ENCODE measurements at regions not wholly inside any gene's neighbourhood (a gene's known extent, or its start where the extent isn't known, plus 50 kb on each side); places are given as distances from the start of the nearest gene placed in this dataset.

DNA sequence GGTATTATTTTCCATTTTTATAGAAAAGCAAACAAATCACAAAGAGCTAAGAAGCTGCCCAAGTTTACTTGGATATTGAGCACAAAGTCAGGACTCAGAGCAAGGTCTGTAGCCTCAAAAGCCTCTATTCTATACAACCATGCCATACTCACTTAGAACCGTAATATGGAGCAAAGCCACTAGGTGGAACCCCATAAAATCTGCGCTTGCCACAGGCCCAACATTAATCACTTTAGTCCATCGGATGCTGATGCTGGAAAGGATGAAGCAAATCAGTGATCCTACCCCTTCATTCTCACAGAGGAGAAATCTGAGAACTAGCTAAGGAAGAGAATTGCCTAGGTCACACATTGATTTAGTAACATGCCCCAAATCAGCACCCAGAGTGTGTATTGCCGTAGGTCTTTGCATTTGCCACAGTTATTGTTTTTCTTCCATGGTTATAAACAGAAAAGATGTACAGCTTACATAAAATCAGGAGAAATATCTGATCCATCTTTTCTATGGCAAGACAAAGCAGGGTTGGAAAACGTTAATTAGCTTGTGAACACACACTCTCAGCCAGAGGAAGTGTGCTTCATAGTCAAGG is 56.7 kb upstream of the RAB38 start:
- peak; percentile 8 for DNase-seq (ENCODE audit: low spot score)

DNA sequence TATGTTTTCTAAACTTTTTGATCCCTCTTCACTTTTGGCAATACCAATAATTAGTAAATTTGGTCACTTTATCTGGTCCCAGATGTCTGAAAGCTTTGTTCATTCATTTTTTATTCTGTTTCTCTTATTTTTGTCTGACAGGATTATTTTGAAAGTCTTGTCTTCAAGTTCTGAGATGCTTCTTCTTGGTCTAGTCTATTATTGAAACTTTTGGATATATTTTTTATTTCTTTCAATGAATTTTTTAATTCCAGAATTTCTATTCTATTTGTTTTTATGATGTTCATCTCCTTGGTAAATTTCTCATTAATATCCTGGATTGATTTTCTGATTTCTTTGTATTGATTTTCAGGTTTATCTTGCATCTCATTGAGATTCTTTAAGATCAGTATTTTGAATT is 54.1 kb upstream of the RAB38 start:
- no peak for DNase-seq (ENCODE audit: low spot score)

Data from CD4-positive, alpha-beta T cell treated with Interleukin-6 at 100 ng/mL for 8 hours (primary cell).